SK-N-SH treated with all-trans-retinoic acid at 6 μM for 48 hours (cell line): ENCODE measurements at regions not wholly inside any gene's neighbourhood (a gene's known extent, or its start where the extent isn't known, plus 50 kb on each side); places are given as distances from the start of the nearest gene placed in this dataset.

Source experiments
- ATAC-seq: fragments of 200-7000 bp; cut with Tn5 transposase; 3 replicates; pipeline ENCODE4 v1.9.1; 2020; ENCODE audit warnings: mild to moderate bottlenecking, moderate library complexity
- ARNTL ChIP-seq: fragments of 450-650 bp; formaldehyde crosslinking; IDR thresholded peaks from 2 replicates; pipeline ENCODE4 v1.5.0; 2020; ENCODE audit warnings: low read depth, mild to moderate bottlenecking, moderate library complexity, borderline replicate concordance
- BACH2 ChIP-seq: fragments of 250-450 bp; sonication (Bioruptor Pico); IDR thresholded peaks from 2 replicates; pipeline ENCODE4 v1.9.0; 2021; ENCODE audit warnings: mild to moderate bottlenecking, borderline replicate concordance
- CREB5 ChIP-seq: fragments of 250-450 bp; sonication (Bioruptor Pico); IDR thresholded peaks from 2 replicates; pipeline ENCODE4 v1.5.1; 2020; ENCODE audit warnings: low read depth, mild to moderate bottlenecking, moderate library complexity
- CSDC2 ChIP-seq: fragments of 250-450 bp; sonication (Bioruptor Pico); IDR thresholded peaks from 2 replicates; pipeline ENCODE4 v1.5.0; 2020; ENCODE audit warnings: mild to moderate bottlenecking, moderate library complexity
- ESRRG ChIP-seq: fragments of 250-450 bp; sonication (Bioruptor Pico); IDR thresholded peaks from 2 replicates; pipeline ENCODE4 v1.6.1; 2021; ENCODE audit warnings: mild to moderate bottlenecking
- GLIS3 ChIP-seq: fragments of 250-450 bp; sonication (Bioruptor Pico); IDR thresholded peaks from 2 replicates; pipeline ENCODE4 v1.5.0; 2020; ENCODE audit warnings: mild to moderate bottlenecking, moderate library complexity
- ISL1 ChIP-seq: fragments of 250-450 bp; sonication (Bioruptor Pico); IDR thresholded peaks from 2 replicates; pipeline ENCODE4 v2.1.2; 2022; ENCODE audit warnings: mild to moderate bottlenecking, moderate library complexity
- OSR1 ChIP-seq: fragments of 250-450 bp; sonication (Bioruptor Pico); IDR thresholded peaks from 2 replicates; pipeline ENCODE4 v1.8.0; 2022; ENCODE audit warnings: moderate library complexity, mild to moderate bottlenecking, inconsistent platforms
- PATZ1 ChIP-seq: fragments of 250-450 bp; sonication (Bioruptor Pico); IDR thresholded peaks from 2 replicates; pipeline ENCODE4 v1.8.0; 2020; ENCODE audit warnings: mild to moderate bottlenecking, moderate library complexity, borderline replicate concordance
- POU6F1 ChIP-seq: fragments of 250-450 bp; sonication (Bioruptor Pico); IDR thresholded peaks from 2 replicates; pipeline ENCODE4 v1.8.0; 2021; ENCODE audit warnings: low read depth, mild to moderate bottlenecking, moderate library complexity, borderline replicate concordance
- PPARA ChIP-seq: fragments of 250-450 bp; sonication (Bioruptor Pico); IDR thresholded peaks from 2 replicates; pipeline ENCODE4 v1.5.0; 2020; ENCODE audit warnings: mild to moderate bottlenecking, borderline replicate concordance
- RARB ChIP-seq: fragments of 250-450 bp; sonication (Bioruptor Pico); IDR thresholded peaks from 2 replicates; pipeline ENCODE4 v1.8.0; 2021; ENCODE audit warnings: mild to moderate bottlenecking, moderate library complexity
- SNAI2 ChIP-seq: fragments of 250-450 bp; sonication (Bioruptor Pico); IDR thresholded peaks from 2 replicates; pipeline ENCODE4 v1.5.0; 2020; ENCODE audit warnings: mild to moderate bottlenecking, moderate library complexity
- TOX ChIP-seq: fragments of 250-450 bp; sonication (Bioruptor Pico); IDR thresholded peaks from 2 replicates; pipeline ENCODE4 v1.8.0; 2021; ENCODE audit warnings: mild to moderate bottlenecking, moderate library complexity, borderline replicate concordance
- TSHZ2 ChIP-seq: fragments of 250-450 bp; sonication (Bioruptor Pico); IDR thresholded peaks from 2 replicates; pipeline ENCODE4 v1.5.0; 2020; ENCODE audit warnings: mild to moderate bottlenecking, moderate library complexity
- ZC3H10 ChIP-seq: fragments of 250-450 bp; sonication (Bioruptor Pico); IDR thresholded peaks from 2 replicates; pipeline ENCODE4 v1.5.1; 2021; ENCODE audit warnings: mild to moderate bottlenecking, moderate library complexity
- ZFP3 ChIP-seq: fragments of 250-450 bp; sonication (Bioruptor Pico); IDR thresholded peaks from 2 replicates; pipeline ENCODE4 v1.5.0; 2020; ENCODE audit warnings: mild to moderate bottlenecking, moderate library complexity
- ZFP30 ChIP-seq: fragments of 450-650 bp; formaldehyde crosslinking; IDR thresholded peaks from 2 replicates; pipeline ENCODE4 v1.5.0; 2022; ENCODE audit warnings: mild to moderate bottlenecking, moderate library complexity
- ZNF565 ChIP-seq: fragments of 450-650 bp; formaldehyde crosslinking; conservative IDR thresholded peaks from 2 replicates; pipeline ENCODE4 v1.5.0; 2020; ENCODE audit warnings: low read depth, mild to moderate bottlenecking, moderate library complexity
- ZNF70 ChIP-seq: fragments of 450-650 bp; formaldehyde crosslinking; IDR thresholded peaks from 2 replicates; pipeline ENCODE4 v1.5.0; 2020; ENCODE audit warnings: mild to moderate bottlenecking, moderate library complexity
- ZNF8 ChIP-seq: fragments of 450-650 bp; formaldehyde crosslinking; IDR thresholded peaks from 2 replicates; pipeline ENCODE4 v1.5.0; 2020; ENCODE audit warnings: mild to moderate bottlenecking, moderate library complexity
- TF ChIP-seq, protein P1 (sequence below): fragments of 250-450 bp; sonication (Bioruptor Pico); IDR thresholded peaks from 2 replicates; pipeline ENCODE4 v1.5.1; 2021; ENCODE audit warnings: mild to moderate bottlenecking, moderate library complexity

- TF ChIP-seq ZNF8 (no peak), PPARA (CRISPR knock-in tag) (no peak), PATZ1 (CRISPR knock-in tag) (no peak), SNAI2 (CRISPR knock-in tag) (no peak), TSHZ2 (CRISPR knock-in tag) (no peak), BACH2 (CRISPR knock-in tag) (no peak), CSDC2 (CRISPR knock-in tag) (no peak), CREB5 (CRISPR knock-in tag) (no peak), ZFP30 (CRISPR knock-in tag) (no peak), POU6F1 (no peak), TOX (CRISPR knock-in tag) (no peak), OSR1 (CRISPR knock-in tag) (no peak), RARB (CRISPR knock-in tag) (no peak)
- TF ChIP-seq, protein P1, sequence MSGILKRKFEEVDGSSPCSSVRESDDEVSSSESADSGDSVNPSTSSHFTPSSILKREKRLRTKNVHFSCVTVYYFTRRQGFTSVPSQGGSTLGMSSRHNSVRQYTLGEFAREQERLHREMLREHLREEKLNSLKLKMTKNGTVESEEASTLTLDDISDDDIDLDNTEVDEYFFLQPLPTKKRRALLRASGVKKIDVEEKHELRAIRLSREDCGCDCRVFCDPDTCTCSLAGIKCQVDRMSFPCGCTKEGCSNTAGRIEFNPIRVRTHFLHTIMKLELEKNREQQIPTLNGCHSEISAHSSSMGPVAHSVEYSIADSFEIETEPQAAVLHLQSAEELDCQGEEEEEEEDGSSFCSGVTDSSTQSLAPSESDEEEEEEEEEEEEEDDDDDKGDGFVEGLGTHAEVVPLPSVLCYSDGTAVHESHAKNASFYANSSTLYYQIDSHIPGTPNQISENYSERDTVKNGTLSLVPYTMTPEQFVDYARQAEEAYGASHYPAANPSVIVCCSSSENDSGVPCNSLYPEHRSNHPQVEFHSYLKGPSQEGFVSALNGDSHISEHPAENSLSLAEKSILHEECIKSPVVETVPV (CRISPR knock-in tag), result no peak
- no peak for ATAC-seq
Measured at GRCh38 chr7:106170651-106171050, 58.5 kb upstream of the SYPL1 start.

GRCh38 chr7:106169821-106170610 is 57.9 kb upstream of the SYPL1 start:
- TF ChIP-seq ESRRG (CRISPR knock-in tag), result no peak
- no peak for TF ChIP-seq PPARA (CRISPR knock-in tag)
- no peak for TF ChIP-seq SNAI2 (CRISPR knock-in tag)
- TF ChIP-seq, protein P1 (CRISPR knock-in tag), result no peak
- TF ChIP-seq POU6F1, result no peak
- no peak for TF ChIP-seq ZFP3
- TF ChIP-seq PATZ1 (CRISPR knock-in tag), result no peak
- TF ChIP-seq GLIS3 (CRISPR knock-in tag), result no peak
- no peak for TF ChIP-seq ZNF565 (CRISPR knock-in tag)
- TF ChIP-seq ISL1 (CRISPR knock-in tag), result no peak
- no peak for TF ChIP-seq BACH2 (CRISPR knock-in tag)
- no peak for TF ChIP-seq TOX (CRISPR knock-in tag)
- no peak for TF ChIP-seq ARNTL
- TF ChIP-seq ZNF70 (CRISPR knock-in tag), result no peak
- TF ChIP-seq ZC3H10 (CRISPR knock-in tag), result no peak
- TF ChIP-seq ZNF8, result no peak
- TF ChIP-seq OSR1 (CRISPR knock-in tag), result no peak
- no peak for ATAC-seq
